Neural crest cell (in vitro differentiated cells): ENCODE measurements at regions not wholly inside any gene's neighbourhood (a gene's known extent, or its start where the extent isn't known, plus 50 kb on each side); places are given as distances from the start of the nearest gene placed in this dataset.
A peak's percentile ranks its signal among the peaks of the same experiment; 100 is the strongest.
"Not testable (repeated sequence)": the region's sequence is repeated elsewhere in the genome, so short reads cannot be mapped to it uniquely, and the experiment has no call there.

Experiments
- DNase-seq: peaks from one replicate; pipeline ENCODE4 v3.0.0; 2021; ENCODE audit warnings: low read depth, mixed read lengths, low spot score
- H3K27ac Mint-ChIP-seq: one replicate; pipeline ENCODE4 v1.8.0; 2021; ENCODE audit warnings: mild to moderate bottlenecking, mixed read lengths; ENCODE audit not compliant: unreplicated experiment
- H3K27me3 Mint-ChIP-seq: 2 replicates; pipeline ENCODE4 v1.8.0; 2021; ENCODE audit warnings: low read depth, mild to moderate bottlenecking, mixed read lengths
- H3K36me3 Mint-ChIP-seq: 2 replicates; pipeline ENCODE4 v1.8.0; 2021; ENCODE audit warnings: low read depth, mild to moderate bottlenecking, mixed read lengths
- H3K4me1 Mint-ChIP-seq: 2 replicates; pipeline ENCODE4 v1.8.0; 2021; ENCODE audit warnings: mixed read lengths
- H3K4me3 Mint-ChIP-seq: one replicate; pipeline ENCODE4 v1.8.0; 2021; ENCODE audit warnings: mild to moderate bottlenecking, mixed read lengths
- H3K9me3 Mint-ChIP-seq: 2 replicates; pipeline ENCODE4 v1.8.0; 2021; ENCODE audit warnings: mixed read lengths
- TF ChIP-seq, protein P1 (sequence below): fragments of 200-600 bp; sonication (generic); conservative IDR thresholded peaks from 2 replicates; pipeline ENCODE4 v1.5.0; 2021; ENCODE audit warnings: antibody characterized with exemption, mild to moderate bottlenecking

DNA sequence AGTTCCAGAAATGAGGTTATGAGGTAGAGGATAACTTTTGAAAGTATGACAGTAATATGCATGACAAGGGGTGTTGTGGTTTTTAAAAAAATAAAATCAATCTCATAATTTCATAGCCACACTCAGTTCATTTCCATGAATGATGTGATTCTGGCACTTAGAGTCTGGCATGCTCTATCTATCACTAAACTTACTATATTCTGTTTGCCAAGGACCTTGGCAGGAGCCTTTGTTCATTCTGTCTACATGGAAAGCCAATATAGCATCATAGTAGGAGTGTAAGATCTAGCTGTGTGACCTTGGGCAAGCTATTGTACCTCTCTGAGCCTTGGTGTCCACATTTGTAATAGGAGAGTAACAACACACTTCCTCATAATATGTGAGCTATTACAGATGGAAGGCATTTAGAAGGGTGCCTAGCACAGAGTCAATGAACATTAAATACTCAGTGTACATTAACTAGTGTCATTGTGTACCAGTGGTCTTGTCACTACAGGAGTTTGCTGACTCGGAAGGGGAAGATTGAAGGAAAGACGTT, 507.6 kb downstream of the SOX6 start:
- peaks cover under 1% of the 10 kb centered on the region for H3K27me3 Mint-ChIP-seq
- no peak overlapping the region for H3K27ac Mint-ChIP-seq

DNA sequence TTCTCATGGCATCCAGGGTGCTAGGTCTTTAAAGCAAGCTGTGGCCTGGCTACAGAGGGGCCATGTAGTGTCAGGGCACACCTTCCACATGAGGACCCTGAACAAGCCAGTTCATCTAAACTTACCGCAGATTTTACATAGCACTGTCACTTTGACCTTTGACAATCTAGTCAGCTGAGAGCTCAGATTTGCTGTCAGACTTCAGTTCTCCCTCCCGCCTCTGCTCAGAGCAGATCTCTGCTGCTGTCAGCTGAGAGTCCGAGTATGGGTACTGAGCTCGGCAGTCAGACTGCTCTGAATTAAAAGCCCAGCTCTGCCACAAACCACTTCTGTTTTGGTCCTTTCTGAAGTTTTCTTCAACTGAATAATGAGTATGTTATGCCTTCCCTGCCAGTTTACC, 507.1 kb downstream of the SOX6 start:
- H3K9me3 Mint-ChIP-seq: no peaks in the 10 kb centered on the region
- no peak for DNase-seq
- no peaks in the 10 kb centered on the region for H3K36me3 Mint-ChIP-seq
- peaks cover 5% of the 10 kb centered on the region for H3K27me3 Mint-ChIP-seq
- TF ChIP-seq, protein P1, sequence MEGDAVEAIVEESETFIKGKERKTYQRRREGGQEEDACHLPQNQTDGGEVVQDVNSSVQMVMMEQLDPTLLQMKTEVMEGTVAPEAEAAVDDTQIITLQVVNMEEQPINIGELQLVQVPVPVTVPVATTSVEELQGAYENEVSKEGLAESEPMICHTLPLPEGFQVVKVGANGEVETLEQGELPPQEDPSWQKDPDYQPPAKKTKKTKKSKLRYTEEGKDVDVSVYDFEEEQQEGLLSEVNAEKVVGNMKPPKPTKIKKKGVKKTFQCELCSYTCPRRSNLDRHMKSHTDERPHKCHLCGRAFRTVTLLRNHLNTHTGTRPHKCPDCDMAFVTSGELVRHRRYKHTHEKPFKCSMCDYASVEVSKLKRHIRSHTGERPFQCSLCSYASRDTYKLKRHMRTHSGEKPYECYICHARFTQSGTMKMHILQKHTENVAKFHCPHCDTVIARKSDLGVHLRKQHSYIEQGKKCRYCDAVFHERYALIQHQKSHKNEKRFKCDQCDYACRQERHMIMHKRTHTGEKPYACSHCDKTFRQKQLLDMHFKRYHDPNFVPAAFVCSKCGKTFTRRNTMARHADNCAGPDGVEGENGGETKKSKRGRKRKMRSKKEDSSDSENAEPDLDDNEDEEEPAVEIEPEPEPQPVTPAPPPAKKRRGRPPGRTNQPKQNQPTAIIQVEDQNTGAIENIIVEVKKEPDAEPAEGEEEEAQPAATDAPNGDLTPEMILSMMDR: no peak
- H3K4me1 Mint-ChIP-seq: peaks cover 54% of the 10 kb centered on the region
- H3K27ac Mint-ChIP-seq: no peak overlapping the region
- H3K4me3 Mint-ChIP-seq: no peak overlapping the region

More for the DNA sequence above, 507.6 kb downstream of the SOX6 start:
- Mint-ChIP-seq H3K36me3 (no peaks in the 10 kb centered on the region), H3K4me1 (peaks cover 60% of the 10 kb centered on the region), H3K9me3 (no peaks in the 10 kb centered on the region), H3K4me3 (no peak overlapping the region)
- no peak for DNase-seq
- TF ChIP-seq, protein P1: no peak

DNA sequence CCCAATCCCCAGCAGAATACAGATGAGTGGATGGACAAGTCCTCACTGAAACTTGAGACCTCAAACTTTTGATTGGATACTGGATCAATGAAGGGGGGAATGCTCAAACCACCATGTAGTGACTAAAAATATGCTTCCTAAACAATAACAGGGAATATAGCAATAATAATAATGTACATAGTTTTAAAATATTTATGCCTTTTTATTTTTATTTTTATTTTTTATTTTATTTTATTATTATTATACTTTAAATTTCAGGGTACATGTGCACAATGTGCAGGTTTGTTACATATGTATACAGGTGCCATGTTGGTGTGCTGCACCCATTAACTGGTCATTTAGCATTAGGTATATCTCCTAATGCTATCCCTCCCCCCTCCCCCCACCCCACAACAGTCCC, 506.0 kb downstream of the SOX6 start:
- H3K27me3 Mint-ChIP-seq, H3K36me3 Mint-ChIP-seq, H3K4me3 Mint-ChIP-seq, DNase-seq, H3K27ac Mint-ChIP-seq, H3K9me3 Mint-ChIP-seq: not testable (repeated sequence)
- H3K4me1 Mint-ChIP-seq: peaks cover 43% of the 10 kb centered on the region

DNA sequence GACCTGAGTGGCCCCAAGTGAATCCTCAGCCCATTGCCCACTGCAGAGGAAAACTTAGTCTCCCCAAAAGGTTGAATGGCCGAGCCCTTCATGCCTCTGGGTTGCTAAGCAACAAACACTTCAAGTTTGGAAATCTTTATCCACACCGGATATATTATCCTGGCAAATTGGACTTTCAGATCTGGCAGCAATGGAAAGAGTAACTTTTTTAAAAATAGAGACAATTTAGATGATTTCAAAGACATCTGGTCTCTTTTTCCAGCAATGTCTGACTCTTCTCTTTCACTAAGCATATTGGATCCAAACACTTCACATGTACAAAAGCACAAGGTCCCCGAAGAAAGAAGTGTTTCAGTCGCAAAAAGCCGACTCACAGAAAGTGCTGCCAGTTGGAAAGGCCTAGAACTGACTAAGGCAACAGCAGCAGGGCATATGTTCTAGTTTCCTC, 505.3 kb downstream of the SOX6 start:
- H3K4me3 Mint-ChIP-seq: no peak overlapping the region
- no peak overlapping the region for H3K27ac Mint-ChIP-seq
- no peaks in the 10 kb centered on the region for H3K9me3 Mint-ChIP-seq
- no peaks in the 10 kb centered on the region for H3K36me3 Mint-ChIP-seq
- TF ChIP-seq, protein P1: no peak
- H3K27me3 Mint-ChIP-seq: peaks cover 5% of the 10 kb centered on the region
- peaks cover 36% of the 10 kb centered on the region for H3K4me1 Mint-ChIP-seq
- no peak for DNase-seq

DNA sequence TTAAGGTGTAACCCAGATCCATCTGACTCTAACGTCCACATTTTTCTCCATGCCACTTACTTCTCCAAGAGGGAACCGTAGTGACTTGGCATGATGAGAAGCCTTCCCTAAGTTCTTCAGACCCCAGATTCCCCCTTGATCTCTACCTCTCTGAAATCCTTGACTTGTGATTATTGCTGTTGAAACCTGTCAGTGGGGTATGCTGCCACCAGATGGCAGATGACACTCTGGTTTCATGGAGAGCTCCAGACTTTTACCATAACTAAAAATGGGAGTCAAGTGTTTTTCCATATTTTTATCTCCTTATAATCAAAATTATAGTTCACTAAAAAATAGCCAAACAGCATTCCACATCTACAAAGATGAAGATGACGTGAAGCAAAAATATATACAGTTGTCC, 504.2 kb downstream of the SOX6 start:
- Mint-ChIP-seq H3K36me3 (no peaks in the 10 kb centered on the region), H3K4me3 (no peak overlapping the region), H3K9me3 (no peaks in the 10 kb centered on the region), H3K4me1 (peaks cover 35% of the 10 kb centered on the region), H3K27ac (no peak overlapping the region), H3K27me3 (peaks cover 5% of the 10 kb centered on the region)
- no peak for DNase-seq
- TF ChIP-seq, protein P1: peak; percentile 69

DNA sequence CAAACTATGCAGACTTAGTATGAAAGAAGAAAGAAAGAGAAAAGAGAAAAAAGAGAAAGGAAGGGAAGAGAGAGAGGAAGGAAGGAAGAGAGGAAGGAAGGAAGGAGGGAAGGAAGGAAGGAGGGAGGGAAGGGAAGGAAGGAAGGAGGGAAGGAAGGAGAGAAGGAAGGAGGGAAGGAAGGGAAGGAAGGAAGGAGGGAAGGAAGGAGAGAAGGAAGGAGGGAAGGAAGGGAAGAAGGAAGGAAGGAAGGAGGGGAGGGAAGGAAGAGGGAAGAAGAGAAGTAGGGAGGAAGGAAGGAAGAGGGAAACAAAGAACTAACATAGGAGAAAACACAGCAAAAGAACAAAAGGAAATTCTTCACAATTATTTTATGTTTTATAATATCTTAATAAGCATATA, 502.1 kb downstream of the SOX6 start:
- H3K36me3 Mint-ChIP-seq: no peaks in the 10 kb centered on the region
- TF ChIP-seq, protein P1: no peak
- peak overlapping the region; percentile 65 for H3K27ac Mint-ChIP-seq
- no peak for DNase-seq
- no peaks in the 10 kb centered on the region for H3K9me3 Mint-ChIP-seq
- H3K27me3 Mint-ChIP-seq: peaks cover 8% of the 10 kb centered on the region
- no peak overlapping the region for H3K4me3 Mint-ChIP-seq
- peaks cover 29% of the 10 kb centered on the region for H3K4me1 Mint-ChIP-seq
